GM21526 (cell line): ENCODE measurements at regions not wholly inside any gene's neighbourhood (a gene's known extent, or its start where the extent isn't known, plus 50 kb on each side); places are given as distances from the start of the nearest gene placed in this dataset.
"Not testable (repeated sequence)": the region's sequence is repeated elsewhere in the genome, so short reads cannot be mapped to it uniquely, and the experiment has no call there.

ENCODE experiments used
- ATAC-seq: cut with Tn5 transposase; IDR thresholded peaks from one replicate; pipeline ENCODE4 v1.9.1; 2021; ENCODE audit warnings: moderate library complexity; ENCODE audit not compliant: unreplicated experiment, low FRiP score

DNA sequence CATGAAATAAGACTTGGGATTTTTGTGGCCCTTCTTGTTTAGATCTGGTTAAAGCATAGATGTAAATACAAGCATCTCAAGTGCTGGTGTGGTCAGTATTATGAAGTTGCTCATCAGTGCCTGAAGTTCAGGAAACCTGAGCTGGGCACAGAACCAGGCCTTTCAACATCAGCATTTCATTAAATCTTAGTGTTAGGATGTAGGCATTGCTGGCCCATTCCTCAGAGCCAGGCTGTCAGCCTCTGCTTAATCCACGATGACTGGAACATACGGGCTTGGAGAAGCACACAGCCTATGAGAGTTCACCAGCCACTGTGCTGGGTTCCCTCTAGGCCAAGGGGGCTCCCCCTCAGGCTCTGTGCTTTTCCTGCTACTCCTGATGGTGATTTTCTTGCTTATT is 270.2 kb downstream of the EN1 start:
- no peak for ATAC-seq

GRCh38 chr2:118576109-118576855 is 271.2 kb downstream of the EN1 start:
- no peak for ATAC-seq

GRCh38 chr2:118572380-118572779 is 275.1 kb downstream of the EN1 start:
- not testable (repeated sequence) for ATAC-seq

GRCh38 chr2:118569876-118570535 is 277.4 kb downstream of the EN1 start:
- no peak for ATAC-seq

GRCh38 chr2:118568700-118569099 is 278.7 kb downstream of the EN1 start:
- no peak for ATAC-seq

DNA sequence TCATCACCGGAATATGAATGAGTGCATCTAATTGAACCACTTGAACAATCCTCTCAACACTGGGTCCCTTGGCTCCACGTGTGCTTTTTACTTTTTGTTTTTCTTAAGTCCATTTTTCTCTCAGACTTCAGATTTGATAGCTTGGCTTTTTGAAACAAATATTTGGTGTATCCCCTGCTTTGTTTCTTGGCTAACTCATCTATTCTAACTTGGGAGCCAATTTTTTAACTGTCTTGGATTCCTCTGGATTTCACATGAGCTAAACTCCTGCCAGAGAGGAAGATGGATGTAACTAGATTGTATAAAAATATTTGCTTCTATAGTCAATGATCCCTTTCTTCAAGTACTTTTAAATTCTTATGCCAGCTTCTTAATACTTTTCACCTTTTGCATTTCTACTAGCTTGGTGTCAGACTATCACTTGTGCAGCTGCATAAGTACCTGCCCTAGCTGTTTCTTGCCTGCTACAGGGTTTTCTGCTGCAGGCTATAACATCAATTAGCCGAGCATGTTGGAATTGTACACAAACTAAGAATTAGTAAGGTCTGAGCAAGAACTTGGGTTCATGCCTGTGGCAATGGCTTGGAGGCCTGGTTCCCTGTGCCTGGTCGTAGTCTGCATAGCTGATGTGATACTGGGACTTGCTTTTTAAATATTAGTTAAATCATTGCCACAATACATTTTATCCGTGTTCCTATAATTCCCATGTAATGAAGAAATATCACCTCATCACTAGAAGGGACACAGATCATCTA is 281.5 kb downstream of the EN1 start:
- ATAC-seq, result no peak

DNA sequence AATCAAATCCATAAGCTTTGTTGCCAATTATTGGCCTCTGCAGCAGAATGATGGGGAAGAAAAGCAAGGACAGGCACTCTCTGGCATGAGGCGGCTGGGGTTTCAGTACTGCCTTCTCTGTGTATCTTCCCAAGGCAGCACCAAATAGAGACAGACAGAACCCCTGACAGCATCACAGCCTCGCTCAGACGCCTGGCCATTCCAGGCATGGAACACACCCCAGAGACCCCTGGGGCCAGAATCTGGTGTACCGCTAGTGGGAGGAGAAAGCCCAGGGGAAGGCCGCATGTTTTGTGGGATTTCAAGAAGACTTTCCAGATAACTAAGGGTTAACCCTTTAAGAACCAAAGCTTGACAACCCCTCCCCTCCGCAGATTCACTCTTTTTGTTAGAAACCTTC is 282.1 kb downstream of the EN1 start:
- no peak for ATAC-seq

DNA sequence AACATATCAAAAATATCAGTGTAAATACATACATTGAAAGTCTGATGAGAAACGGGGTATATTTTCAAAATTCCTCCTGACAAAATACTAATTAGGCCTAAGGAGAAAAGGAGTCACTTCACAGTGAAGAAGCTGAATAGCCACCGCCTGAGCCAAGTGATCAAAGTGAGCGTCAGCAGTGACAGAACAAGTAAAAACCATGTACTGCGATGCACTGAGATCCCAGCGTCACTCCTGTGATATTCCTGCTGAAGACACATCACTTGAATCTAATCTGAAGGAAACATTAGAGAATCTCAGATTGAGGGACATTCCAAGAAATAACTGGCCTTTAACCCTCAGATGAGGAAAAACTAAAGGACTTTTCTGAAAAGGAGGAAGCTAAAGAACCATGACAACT is 285.3 kb downstream of the EN1 start:
- ATAC-seq, result no peak

DNA sequence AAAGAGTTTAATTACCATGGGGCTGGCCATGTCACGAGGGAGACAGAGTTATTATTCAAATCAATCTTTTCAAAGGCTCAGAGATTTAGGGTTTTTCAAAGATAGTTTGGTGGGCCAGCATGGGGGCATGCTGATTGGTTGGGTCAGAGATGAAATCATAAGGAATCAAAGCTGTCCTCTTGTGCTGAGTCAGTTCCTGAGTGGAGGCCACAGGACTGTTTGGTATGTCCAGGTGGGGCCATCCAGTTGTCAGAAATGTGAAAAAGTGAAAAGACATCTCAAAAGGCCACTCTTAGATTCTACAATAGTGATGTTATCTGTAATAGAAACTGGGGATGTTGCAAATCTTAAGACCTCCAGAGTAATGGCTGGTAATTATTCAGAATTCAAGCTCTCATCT is 288.6 kb downstream of the EN1 start:
- ATAC-seq, result no peak

- ATAC-seq, result no peak
These were observed 289.7 kb downstream of the EN1 start for GRCh38 chr2:118557791-118558190.

DNA sequence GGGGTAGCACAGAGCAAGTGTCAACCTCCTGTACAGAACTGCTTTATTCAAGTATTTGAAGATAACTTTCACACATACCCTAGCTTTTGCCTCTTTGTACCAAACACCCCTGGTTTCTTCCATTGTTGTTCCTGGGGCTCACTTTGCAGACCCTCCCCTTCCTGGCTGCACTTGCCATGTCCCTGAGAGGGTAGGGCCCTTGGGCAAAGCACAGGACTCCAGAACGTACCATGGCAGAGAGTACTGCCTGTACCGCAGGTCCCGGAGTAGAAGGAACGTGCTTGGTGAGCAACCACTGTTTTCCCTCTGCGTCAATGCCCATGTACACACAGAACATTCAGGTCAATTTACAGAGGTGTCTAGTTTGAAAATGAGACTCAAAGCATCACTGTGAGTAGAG is 290.4 kb downstream of the EN1 start:
- ATAC-seq, result no peak

DNA sequence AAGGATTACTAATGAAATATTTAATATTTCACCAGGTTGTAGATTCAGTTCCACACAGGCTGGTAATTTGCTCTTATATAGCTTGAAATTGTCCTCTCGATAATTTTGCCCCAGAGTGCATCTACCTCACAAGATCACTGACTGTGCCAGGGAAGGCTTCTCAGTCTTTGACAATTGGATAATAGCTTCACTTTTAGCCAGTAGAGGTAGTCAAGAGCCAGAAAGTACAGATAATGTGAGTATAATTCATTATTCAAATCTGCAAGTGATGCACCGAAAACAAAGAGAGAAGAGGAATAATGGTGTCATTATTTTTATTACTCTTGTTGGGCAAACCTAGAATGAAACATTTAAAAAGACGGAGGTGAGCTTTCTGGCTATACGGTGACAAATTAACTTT is 292.8 kb downstream of the EN1 start:
- no peak for ATAC-seq

DNA sequence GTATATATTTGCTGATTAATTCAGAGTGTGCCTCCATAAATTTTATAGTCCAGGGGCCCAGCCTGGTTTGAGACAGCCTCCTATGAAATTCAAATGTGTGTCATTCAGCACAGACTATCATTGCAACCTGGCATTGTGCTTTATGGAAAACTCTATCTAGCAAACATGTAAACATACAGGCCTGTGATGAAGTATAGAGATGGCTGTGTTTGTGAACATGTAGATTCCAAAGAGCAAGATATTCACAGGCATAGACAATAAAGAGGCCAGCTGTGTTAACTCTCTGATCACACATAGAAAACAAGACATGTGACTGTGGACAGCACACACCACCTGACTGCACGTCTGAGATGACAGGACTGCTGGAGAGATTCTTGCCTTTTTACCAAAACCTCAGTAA is 297.9 kb downstream of the EN1 start:
- no peak for ATAC-seq

DNA sequence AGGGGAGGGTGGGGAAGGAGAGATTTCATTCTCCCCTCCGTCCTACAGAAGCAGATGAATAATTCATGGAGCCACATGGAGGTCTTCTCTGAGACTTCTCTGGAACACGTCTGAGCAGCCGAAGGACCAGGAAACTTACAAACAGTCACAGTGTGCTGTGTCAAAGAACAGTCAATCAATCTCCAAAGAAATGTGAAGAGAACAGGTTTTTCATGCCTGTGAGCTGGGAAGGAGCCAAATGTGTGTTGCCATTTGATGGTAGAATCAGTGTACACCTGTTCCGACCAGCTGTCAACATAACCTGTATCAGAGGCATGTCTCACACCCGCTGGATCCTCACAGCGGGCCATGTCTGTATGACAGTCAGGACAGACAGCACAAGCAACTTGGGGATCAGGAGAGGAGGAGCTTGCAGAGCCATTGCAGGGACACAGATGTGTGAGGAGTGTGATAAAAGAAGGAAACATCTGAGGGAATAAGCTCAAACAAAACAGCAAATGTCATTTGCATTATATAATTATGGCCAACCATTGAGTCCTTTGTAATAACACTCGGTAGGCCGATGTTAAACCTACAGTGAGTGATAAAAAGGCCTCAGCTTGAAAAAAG is 298.5 kb downstream of the EN1 start:
- no peak for ATAC-seq

DNA sequence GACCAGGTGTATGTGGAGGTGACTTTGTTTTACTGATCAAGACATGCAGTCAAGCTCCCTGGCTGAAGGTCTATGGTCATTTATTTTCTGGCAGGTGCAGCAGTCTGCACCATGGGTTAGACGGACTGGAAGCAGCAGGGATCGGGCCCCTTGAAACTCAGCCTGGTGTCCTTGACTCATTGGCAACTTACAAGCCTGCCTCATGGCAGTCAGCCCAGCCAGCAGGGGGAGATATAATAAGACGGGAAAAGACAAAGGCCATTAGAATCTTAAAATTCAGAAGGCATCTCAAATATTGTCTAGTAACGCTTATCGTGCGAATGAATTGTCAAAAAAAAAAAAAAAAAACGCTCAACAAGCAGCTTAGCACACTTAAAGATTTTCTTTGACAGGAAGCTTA is 308.2 kb downstream of the EN1 start:
- no peak for ATAC-seq

DNA sequence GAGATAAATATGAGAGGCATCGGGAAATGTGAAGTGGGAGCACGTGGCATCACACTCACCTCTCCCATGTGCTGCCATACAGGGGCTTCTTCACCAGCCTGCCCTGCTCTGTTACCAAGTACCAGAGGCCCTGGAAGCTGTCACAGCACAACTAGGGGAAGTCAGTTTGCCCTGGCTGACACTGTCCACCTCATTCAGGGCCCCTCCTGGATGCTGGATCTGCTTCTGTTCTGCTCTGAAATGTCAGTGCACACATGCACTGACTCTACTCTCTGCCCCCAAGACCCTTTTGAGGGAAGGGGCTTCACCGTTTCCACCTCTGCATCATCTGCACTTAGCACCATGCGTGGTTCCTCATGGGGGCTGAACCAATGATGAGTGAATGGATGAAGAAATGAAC is 311.1 kb downstream of the EN1 start:
- ATAC-seq, result no peak

DNA sequence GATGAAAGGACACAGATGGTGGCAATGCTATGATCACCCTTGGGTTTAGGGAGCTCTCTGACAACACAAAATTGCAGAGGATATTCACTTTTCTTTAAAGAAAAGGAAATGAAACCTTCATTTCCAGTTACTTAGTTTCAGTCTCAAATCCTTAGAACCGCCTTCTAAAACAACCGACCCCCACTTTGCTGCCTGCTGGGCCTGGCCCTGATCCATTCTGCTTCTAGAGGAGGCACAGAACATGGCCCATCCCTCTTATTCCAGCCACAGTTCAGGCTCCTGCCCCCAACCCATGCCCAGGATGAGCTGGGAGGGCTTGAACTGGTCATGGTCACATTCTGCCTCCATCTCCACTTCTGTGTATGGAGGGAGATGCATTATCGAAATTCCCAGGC is 311.6 kb downstream of the EN1 start:
- no peak for ATAC-seq

DNA sequence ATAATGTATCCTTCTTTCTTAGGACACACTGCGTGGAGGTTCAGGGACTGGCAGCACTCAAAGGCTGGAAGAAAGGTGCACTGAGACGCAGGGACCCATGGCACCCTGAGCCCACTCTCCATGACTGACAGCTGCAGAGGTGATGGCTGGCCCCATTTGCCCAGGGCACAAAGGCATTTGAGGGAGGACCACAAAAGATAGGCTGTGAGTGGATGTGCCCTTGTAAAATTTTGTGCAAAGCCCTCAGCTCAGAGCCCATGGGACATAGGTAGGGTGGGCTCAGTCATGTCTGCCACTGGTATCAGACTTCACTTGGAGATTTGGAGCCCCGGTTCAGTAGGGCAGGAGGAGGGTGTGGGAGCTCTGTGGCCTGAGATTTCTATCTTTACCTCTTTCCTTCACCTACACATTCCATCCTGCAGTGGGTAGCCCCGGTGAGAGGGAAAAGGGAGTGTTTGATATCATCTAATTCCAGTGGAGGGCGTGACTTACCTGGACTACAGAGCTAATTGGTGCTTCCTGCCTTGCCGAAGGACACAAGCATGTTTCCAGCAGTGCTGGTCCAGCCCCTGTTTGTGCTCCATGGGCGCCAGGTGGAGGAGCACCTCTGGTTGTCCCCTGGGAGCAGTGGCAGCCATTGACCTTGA is 312.2 kb downstream of the EN1 start:
- no peak for ATAC-seq

DNA sequence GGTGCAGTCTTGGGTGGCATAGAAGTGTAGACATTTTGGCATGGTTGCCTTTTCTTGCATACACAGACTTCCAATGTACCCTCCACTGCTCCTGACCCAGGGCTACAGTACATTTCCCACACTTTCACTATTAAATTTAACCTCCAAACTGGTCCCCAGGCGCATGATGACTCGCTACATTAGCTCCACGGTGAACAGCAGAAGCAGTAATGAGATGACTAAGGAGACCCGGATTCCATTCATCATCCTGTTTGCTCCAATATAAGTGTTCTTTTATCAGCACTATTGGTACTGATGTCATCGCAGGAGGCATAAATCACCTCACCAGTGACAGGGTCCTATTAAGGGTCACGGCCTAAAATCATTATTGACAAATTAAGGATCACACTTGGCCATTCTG is 316.5 kb downstream of the EN1 start:
- ATAC-seq, result no peak

DNA sequence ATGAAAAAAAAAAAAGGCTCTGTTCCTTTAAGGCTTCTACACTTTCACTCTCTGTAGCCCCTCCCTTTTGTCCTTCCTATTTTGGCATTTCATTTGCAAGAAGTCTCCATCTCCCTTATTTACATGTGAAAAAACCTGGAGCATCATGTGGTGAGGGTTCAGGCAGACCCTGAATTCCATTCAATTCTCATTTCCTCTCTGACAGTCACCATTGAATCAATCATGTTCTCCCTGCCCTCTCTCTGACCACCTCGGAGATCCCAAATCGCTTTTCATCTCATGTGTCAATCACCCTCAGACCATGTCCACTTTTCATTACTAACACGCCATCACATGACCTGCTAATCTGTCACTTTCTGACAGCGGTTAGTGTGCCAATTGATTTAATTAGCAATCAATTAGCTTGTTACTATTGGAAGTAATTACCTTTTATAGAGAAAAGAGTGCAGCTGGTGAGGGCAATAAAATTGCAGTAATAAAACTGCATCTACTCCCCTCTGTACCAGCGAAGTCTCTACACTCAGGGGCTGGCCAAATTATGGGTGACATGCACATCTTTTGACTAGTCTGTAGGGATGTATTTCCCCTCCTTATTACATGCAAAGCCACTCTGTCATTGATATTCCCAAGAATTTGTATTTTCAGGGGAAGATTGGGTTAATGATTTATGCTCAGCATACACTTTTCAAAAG is 317.4 kb downstream of the EN1 start:
- no peak for ATAC-seq
